ENCODE measurements at regions not wholly inside any gene's neighbourhood (a gene's known extent, or its start where the extent isn't known, plus 50 kb on each side); places are given as distances from the start of the nearest gene placed in this dataset.
"Not testable (repeated sequence)": the region's sequence is repeated elsewhere in the genome, so short reads cannot be mapped to it uniquely, and the experiment has no call there.

GRCh38 chr22:49513358-49513851 lies 314.3 kb downstream of the BRD1 start:
- no peak for DNase-seq (ENCODE audit: low read depth, low spot score)
- in situ Hi-C loops (cut with HindIII; ENCODE audit: low pct_unique_long_range_greater_than_20kb, low sequenced_read_pairs) = no loop called here

- DNase-seq (ENCODE audit: low read depth, low spot score) = no peak
- in situ Hi-C loops (cut with HindIII; ENCODE audit: low pct_unique_long_range_greater_than_20kb, low sequenced_read_pairs) = no loop called here
Observed at GRCh38 chr22:49512487-49513165, 315.0 kb downstream of the BRD1 start.

- in situ Hi-C loops (cut with HindIII; ENCODE audit: low pct_unique_long_range_greater_than_20kb, low sequenced_read_pairs); DNase-seq (ENCODE audit: low read depth, low spot score): not testable (repeated sequence)
Observed at GRCh38 chr22:49511393-49512189, 316.1 kb downstream of the BRD1 start.

GRCh38 chr22:49510718-49511117 lies 317.0 kb downstream of the BRD1 start:
- in situ Hi-C loops (cut with HindIII; ENCODE audit: low pct_unique_long_range_greater_than_20kb, low sequenced_read_pairs) = no loop called here
- no peak for DNase-seq (ENCODE audit: low read depth, low spot score)

- in situ Hi-C loops (cut with HindIII; ENCODE audit: low pct_unique_long_range_greater_than_20kb, low sequenced_read_pairs) = no loop called here
Observed at GRCh38 chr22:49509016-49509415, 318.7 kb downstream of the BRD1 start.

GRCh38 chr22:49508561-49508960 lies 319.1 kb downstream of the BRD1 start:
- in situ Hi-C loops (cut with HindIII; ENCODE audit: low pct_unique_long_range_greater_than_20kb, low sequenced_read_pairs) = no loop called here
- DNase-seq (ENCODE audit: low read depth, low spot score) = no peak

More at GRCh38 chr22:49509016-49509415, 318.7 kb downstream of the BRD1 start:
- no peak for DNase-seq (ENCODE audit: low read depth, low spot score)

GRCh38 chr22:49507607-49508292 lies 319.9 kb downstream of the BRD1 start:
- no peak for DNase-seq (ENCODE audit: low read depth, low spot score)
- in situ Hi-C loops (cut with HindIII; ENCODE audit: low pct_unique_long_range_greater_than_20kb, low sequenced_read_pairs) = no loop called here

GRCh38 chr22:49506010-49506400 lies 321.7 kb downstream of the BRD1 start:
- no peak for DNase-seq (ENCODE audit: low read depth, low spot score)
- in situ Hi-C loops (cut with HindIII; ENCODE audit: low pct_unique_long_range_greater_than_20kb, low sequenced_read_pairs) = no loop called here

- in situ Hi-C loops (cut with HindIII; ENCODE audit: low pct_unique_long_range_greater_than_20kb, low sequenced_read_pairs) = no loop called here
- DNase-seq (ENCODE audit: low read depth, low spot score) = no peak
Observed at GRCh38 chr22:49505337-49506009, 322.2 kb downstream of the BRD1 start.

- in situ Hi-C loops (cut with HindIII; ENCODE audit: low pct_unique_long_range_greater_than_20kb, low sequenced_read_pairs) = no loop called here
- DNase-seq (ENCODE audit: low read depth, low spot score) = no peak
Observed at GRCh38 chr22:49503896-49504521, 323.7 kb downstream of the BRD1 start.

- in situ Hi-C loops (cut with HindIII; ENCODE audit: low pct_unique_long_range_greater_than_20kb, low sequenced_read_pairs) = no loop called here
- no peak for DNase-seq (ENCODE audit: low read depth, low spot score)
Observed at GRCh38 chr22:49503321-49503720, 324.4 kb downstream of the BRD1 start.

- in situ Hi-C loops (cut with HindIII; ENCODE audit: low pct_unique_long_range_greater_than_20kb, low sequenced_read_pairs) = no loop called here
- no peak for DNase-seq (ENCODE audit: low read depth, low spot score)
Observed at GRCh38 chr22:49502126-49502826, 325.4 kb downstream of the BRD1 start.

GRCh38 chr22:49500942-49501395 lies 326.7 kb downstream of the BRD1 start:
- in situ Hi-C loops (cut with HindIII; ENCODE audit: low pct_unique_long_range_greater_than_20kb, low sequenced_read_pairs) = no loop called here
- no peak for DNase-seq (ENCODE audit: low read depth, low spot score)

- DNase-seq (ENCODE audit: low read depth, low spot score) = no peak
- in situ Hi-C loops (cut with HindIII; ENCODE audit: low pct_unique_long_range_greater_than_20kb, low sequenced_read_pairs) = no loop called here
Observed at GRCh38 chr22:49500076-49500460, 327.6 kb downstream of the BRD1 start.

GRCh38 chr22:49499433-49500075 lies 328.1 kb downstream of the BRD1 start:
- no peak for DNase-seq (ENCODE audit: low read depth, low spot score)
- in situ Hi-C loops (cut with HindIII; ENCODE audit: low pct_unique_long_range_greater_than_20kb, low sequenced_read_pairs) = no loop called here

GRCh38 chr22:49497266-49497665 lies 330.4 kb downstream of the BRD1 start:
- no peak for DNase-seq (ENCODE audit: low read depth, low spot score)
- in situ Hi-C loops (cut with HindIII; ENCODE audit: low pct_unique_long_range_greater_than_20kb, low sequenced_read_pairs) = no loop called here

Measured in SK-MEL-5 (cell line).